IPS-20b (cell line): ENCODE measurements at regions not wholly inside any gene's neighbourhood (a gene's known extent, or its start where the extent isn't known, plus 50 kb on each side); places are given as distances from the start of the nearest gene placed in this dataset.
A peak's percentile ranks its signal among the peaks of the same experiment; 100 is the strongest.

Experiments
- H3K27ac ChIP-seq: one replicate; pipeline ENCODE4 v1.5.1; 2013; ENCODE audit warnings: low read length
- H3K27me3 ChIP-seq: 2 replicates; pipeline ENCODE4 v1.6.1; 2013; ENCODE audit warnings: mild to moderate bottlenecking, low read length, inconsistent platforms; ENCODE audit not compliant: insufficient read depth
- H3K36me3 ChIP-seq: 2 replicates; pipeline ENCODE4 v1.6.1; 2013; ENCODE audit warnings: low read depth, mild to moderate bottlenecking, inconsistent platforms, low read length, moderate library complexity; ENCODE audit not compliant: insufficient read depth
- H3K4me1 ChIP-seq: 2 replicates; pipeline ENCODE4 v1.6.1; 2013; ENCODE audit warnings: mild to moderate bottlenecking, control low read depth, inconsistent platforms, low read length, moderate library complexity; ENCODE audit not compliant: insufficient read depth
- H3K4me3 ChIP-seq: 2 replicates; pipeline ENCODE4 v1.5.1; 2013; ENCODE audit warnings: mild to moderate bottlenecking, low read length, inconsistent platforms
- H3K9ac ChIP-seq: 2 replicates; pipeline ENCODE4 v1.6.1; 2013; ENCODE audit warnings: low read depth, mild to moderate bottlenecking, inconsistent platforms, low read length, moderate library complexity
- H3K9me3 ChIP-seq: 2 replicates; pipeline ENCODE4 v1.6.1; 2013; ENCODE audit warnings: mild to moderate bottlenecking, low read depth, low read length, inconsistent platforms; ENCODE audit not compliant: insufficient read depth

DNA sequence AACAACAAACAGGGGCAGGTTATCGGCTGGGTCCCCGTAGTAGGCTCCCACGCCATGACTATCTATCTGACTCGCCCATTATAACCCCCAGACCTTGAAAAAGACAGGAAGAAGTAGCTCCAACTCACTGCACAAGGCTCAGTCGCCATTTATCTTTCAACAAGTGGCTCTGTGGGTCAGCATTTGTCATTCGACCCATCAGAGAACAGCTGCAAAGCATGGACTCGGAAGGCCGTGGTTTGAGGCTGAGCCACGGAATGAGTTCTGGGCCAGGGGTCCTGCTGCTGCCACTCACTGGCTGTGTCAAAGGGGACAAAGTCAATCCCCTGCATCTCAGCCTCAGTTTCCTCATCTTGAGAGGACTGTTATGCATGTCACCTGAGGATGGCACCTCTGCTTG, 131.0 kb downstream of the DMRTA2 start:
- Histone ChIP-seq H3K4me1 (no peaks in the 10 kb centered on the region), H3K36me3 (no peaks in the 10 kb centered on the region), H3K9me3 (no peaks in the 10 kb centered on the region), H3K4me3 (no peak overlapping the region), H3K27ac (no peak overlapping the region), H3K27me3 (no peaks in the 10 kb centered on the region), H3K9ac (no peak overlapping the region)

DNA sequence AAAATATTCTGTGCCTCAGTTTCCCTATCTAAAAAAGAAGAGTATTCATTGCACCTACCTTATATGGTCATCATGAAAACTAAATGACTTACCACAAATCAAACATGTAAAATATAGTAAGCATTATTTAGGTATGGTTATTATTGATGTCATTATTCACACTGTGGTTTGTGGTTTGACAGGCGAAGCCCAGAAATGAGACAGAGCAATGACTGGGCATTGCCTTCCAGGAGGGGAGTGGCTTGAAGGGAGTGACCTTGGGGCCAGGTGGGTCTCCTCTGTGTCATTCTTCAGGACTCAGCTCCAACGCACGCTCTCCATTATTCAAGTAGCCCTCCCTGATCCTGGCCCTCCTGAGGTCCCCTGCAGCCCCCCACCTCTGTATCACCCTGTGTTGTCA, 133.7 kb downstream of the DMRTA2 start:
- H3K9ac ChIP-seq: no peak overlapping the region
- H3K27me3 ChIP-seq: no peaks in the 10 kb centered on the region; the same call in 1 of the 2 replicates
- no peaks in the 10 kb centered on the region for H3K4me1 ChIP-seq
- H3K9me3 ChIP-seq: no peaks in the 10 kb centered on the region
- H3K36me3 ChIP-seq: no peaks in the 10 kb centered on the region
- no peak overlapping the region for H3K4me3 ChIP-seq
- H3K27ac ChIP-seq: no peak overlapping the region

DNA sequence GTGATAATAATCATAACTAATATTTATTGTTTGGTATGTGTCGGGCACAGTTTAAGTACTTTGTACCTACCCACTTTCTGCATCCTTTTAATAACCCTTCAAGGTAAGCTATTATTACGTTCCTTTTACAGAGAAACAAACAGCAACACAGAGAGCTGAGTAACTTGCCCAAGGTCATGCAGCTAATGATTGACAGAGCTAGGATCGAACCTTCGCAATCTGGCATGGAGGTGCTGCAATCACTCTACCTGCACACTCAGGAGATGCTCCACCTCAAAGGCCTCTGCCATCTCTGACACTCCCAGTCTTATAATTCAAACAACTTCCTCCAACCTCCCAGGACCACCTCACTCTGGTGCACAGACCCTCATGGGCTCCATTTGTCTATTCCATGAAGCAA, 137.2 kb downstream of the DMRTA2 start:
- no peaks in the 10 kb centered on the region for H3K36me3 ChIP-seq
- H3K4me1 ChIP-seq: no peaks in the 10 kb centered on the region

DNA sequence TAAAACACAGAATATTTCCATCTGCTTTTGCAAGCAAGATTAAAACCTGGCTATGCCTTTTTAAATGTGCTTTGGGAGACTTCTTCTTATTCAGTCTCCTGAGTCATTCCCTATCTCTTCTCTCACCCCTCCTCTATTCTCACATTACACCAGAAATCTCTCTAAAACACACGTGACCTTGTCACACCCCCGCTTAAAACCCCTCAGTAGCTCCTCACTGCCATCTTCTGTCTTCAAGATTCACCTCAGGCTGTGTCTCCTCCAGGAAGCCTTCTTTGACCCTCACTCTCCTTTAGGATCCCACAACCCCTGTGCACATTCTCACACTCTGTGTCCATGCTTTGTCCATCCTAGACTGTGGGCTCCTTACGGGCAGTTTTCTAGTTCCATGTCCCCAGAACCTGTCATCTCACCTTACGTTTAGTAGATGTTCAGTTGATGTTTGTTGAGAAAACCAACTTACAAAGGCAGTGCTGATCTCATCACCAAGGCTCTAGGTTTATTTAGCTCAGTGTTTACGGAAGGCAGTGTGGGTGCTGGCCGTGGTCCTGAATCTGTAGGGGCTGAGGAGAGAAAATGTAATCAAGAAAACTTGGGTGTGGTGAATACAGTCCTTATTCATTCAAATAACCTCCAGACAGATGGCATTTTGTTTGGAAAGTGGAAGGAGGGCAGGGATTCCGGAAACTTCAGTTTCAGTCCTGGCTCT, 143.5 kb downstream of the DMRTA2 start:
- H3K9me3 ChIP-seq: no peaks in the 10 kb centered on the region
- H3K27me3 ChIP-seq: no peaks in the 10 kb centered on the region; the same call in 1 of the 2 replicates
- no peak overlapping the region for H3K4me3 ChIP-seq
- no peaks in the 10 kb centered on the region for H3K36me3 ChIP-seq
- H3K27ac ChIP-seq: no peak overlapping the region
- H3K9ac ChIP-seq: no peak overlapping the region
- H3K4me1 ChIP-seq: peaks cover 15% of the 10 kb centered on the region; the same call in 1 of the 2 replicates

More for the DNA sequence above, 137.2 kb downstream of the DMRTA2 start:
- Histone ChIP-seq H3K27ac (no peak overlapping the region), H3K27me3 (no peaks in the 10 kb centered on the region; the same call in 1 of the 2 replicates), H3K9me3 (no peaks in the 10 kb centered on the region), H3K4me3 (no peak overlapping the region), H3K9ac (no peak overlapping the region)

DNA sequence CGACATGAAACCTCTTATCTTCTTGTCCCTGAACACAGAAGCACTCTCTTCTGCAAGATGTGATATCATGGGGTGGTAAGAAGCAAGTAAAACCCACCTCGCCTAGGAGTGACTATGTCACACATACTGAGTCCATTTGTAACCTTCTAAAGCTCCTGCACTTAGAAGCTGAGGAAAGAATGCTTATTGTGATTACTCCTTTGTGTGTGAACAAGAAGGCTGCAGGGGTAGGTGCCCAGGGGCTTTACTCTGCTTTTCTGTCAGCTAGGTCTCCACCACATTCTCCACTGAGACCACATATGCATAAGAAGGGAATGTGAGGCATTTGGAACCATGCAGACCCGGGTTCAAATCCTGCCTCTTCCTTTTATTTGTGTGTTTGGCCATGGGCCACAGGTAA, 144.3 kb downstream of the DMRTA2 start:
- H3K4me1 ChIP-seq: peaks cover 15% of the 10 kb centered on the region; the same call in 1 of the 2 replicates
- H3K36me3 ChIP-seq: no peaks in the 10 kb centered on the region
- no peak overlapping the region for H3K4me3 ChIP-seq
- no peaks in the 10 kb centered on the region for H3K9me3 ChIP-seq
- no peaks in the 10 kb centered on the region; the same call in 1 of the 2 replicates for H3K27me3 ChIP-seq
- H3K9ac ChIP-seq: no peak overlapping the region
- no peak overlapping the region for H3K27ac ChIP-seq

DNA sequence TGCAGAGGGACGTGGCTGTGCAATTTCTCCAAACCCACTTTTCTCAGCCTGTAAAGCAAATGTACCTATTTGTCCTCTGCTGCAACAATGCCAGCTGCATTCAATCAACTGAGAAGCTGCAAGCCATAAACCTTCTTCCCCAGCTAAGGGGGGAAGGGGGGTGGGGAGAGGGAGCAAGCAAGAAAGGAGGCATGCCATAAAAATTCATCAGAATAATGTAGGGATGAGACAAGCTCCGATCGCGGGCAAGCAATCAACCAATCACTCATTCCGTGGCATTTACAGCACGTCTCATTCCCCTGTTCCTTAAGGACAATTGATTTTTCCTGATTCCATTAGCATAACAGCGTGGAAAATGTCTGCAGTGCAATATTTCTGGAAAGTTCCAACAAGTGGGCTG, 144.8 kb downstream of the DMRTA2 start:
- H3K4me1 ChIP-seq: peaks cover 15% of the 10 kb centered on the region; the same call in 1 of the 2 replicates
- no peak overlapping the region for H3K9ac ChIP-seq
- no peaks in the 10 kb centered on the region for H3K9me3 ChIP-seq
- no peaks in the 10 kb centered on the region for H3K27me3 ChIP-seq
- H3K27ac ChIP-seq: no peak overlapping the region
- no peak overlapping the region for H3K4me3 ChIP-seq
- no peaks in the 10 kb centered on the region for H3K36me3 ChIP-seq

DNA sequence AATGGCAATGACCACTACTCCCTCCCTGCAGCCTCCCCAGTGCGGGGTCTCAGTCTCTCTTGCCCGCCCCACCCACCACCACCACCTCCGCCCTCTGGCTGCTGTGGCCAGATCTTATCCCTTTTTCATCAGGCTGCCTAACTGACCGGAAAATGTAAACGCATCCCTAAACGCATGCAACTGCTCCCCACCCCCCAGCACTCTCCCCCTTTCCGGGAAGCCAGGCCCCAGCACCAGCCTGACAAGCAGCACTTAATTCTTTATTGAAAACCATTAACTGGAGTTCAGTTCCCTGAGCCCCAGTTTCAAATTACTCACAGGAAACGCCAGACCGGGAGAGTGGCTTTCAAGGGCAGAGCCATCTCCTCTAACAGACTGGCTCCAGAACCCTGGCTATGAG, 147.7 kb downstream of the DMRTA2 start:
- Histone ChIP-seq H3K9me3 (no peaks in the 10 kb centered on the region), H3K4me1 (peaks cover 20% of the 10 kb centered on the region; the same call in 1 of the 2 replicates)

DNA sequence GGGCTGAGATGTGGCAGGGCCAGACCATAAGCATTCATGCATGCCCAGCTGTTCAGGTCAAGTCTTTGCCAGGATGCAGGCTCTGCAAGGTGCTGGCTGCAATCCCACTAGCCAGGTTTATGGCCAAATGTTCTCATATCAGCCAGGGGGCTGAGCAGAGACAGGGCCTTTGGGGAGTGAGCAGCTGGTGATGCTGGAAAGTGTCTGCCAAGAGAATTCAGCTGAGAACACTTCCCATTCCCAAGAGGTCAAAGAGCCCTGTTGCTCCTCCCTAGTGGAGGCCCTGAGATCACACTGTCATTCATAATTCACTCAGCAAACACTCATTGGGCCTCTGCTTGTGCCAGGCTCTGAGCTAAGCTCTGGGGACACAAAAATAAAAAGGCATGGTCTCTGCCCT, 150.3 kb downstream of the DMRTA2 start:
- H3K27me3 ChIP-seq: no peaks in the 10 kb centered on the region

More for the DNA sequence above, 147.7 kb downstream of the DMRTA2 start:
- no peaks in the 10 kb centered on the region for H3K36me3 ChIP-seq
- peak overlapping the region; percentile 7; the same call in 1 of the 2 replicates for H3K4me3 ChIP-seq
- no peaks in the 10 kb centered on the region for H3K27me3 ChIP-seq
- no peak overlapping the region for H3K27ac ChIP-seq
- H3K9ac ChIP-seq: no peak overlapping the region

DNA sequence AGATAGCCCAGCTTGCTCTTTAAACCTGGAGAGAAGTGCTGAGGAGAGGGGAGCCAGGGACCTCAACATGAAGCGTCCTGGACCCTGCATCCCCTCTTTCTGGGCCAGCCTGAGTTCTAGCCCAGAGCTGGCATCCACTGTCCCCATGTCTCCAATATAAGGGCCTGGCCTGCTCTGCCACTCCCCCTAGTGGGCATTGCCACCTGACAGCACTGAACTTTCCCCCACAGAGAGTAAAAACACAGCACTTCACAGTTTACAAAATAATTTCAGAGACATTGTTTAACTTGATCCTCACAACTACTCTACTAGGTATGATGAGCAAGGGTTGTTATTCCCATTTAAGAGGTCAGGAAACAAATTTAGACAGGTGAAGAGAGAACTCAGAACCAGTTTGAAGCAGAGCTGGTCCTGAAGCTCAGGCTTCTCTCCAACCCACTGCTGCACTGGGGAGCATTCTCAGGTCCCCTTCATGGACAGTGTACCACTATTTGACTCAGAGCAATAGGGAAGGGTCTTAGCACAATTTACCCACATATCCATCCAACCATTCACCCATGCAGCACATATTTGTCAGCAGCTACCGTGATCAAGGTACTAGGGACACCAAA, 151.2 kb downstream of the DMRTA2 start:
- Histone ChIP-seq H3K9ac (no peak overlapping the region), H3K27me3 (no peaks in the 10 kb centered on the region; the same call in 1 of the 2 replicates), H3K27ac (no peak overlapping the region), H3K9me3 (no peaks in the 10 kb centered on the region), H3K36me3 (no peaks in the 10 kb centered on the region), H3K4me3 (no peak overlapping the region), H3K4me1 (peaks cover 11% of the 10 kb centered on the region; the same call in 1 of the 2 replicates)

More for the DNA sequence above, 150.3 kb downstream of the DMRTA2 start:
- Histone ChIP-seq H3K4me3 (no peak overlapping the region), H3K9me3 (no peaks in the 10 kb centered on the region), H3K36me3 (no peaks in the 10 kb centered on the region), H3K9ac (no peak overlapping the region), H3K4me1 (peaks cover 15% of the 10 kb centered on the region; the same call in 1 of the 2 replicates), H3K27ac (no peak overlapping the region)

DNA sequence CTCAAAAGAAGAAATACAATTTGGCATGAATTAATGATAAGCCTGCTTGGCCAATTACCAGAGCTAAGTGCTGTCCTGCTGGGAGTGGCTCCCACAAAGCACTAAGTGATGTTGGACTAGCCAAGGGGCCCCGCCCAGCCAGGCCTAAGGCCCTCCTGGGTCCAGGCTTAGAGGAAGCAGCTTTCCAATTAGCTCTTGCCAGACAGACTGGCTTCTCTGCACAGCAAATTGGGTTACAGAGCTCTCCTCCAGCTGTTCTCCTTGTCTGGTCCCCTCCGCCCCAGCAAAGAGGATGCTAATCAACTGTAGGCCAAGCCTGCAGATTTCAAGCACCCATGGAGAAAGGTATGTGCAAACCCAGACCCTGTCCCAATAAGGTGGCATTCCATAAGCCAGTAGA, 151.9 kb downstream of the DMRTA2 start:
- Histone ChIP-seq H3K9ac (no peak overlapping the region), H3K27ac (no peak overlapping the region), H3K4me3 (no peak overlapping the region), H3K9me3 (no peaks in the 10 kb centered on the region), H3K4me1 (peaks cover 11% of the 10 kb centered on the region; the same call in 1 of the 2 replicates), H3K36me3 (no peaks in the 10 kb centered on the region), H3K27me3 (no peaks in the 10 kb centered on the region; the same call in 1 of the 2 replicates)

DNA sequence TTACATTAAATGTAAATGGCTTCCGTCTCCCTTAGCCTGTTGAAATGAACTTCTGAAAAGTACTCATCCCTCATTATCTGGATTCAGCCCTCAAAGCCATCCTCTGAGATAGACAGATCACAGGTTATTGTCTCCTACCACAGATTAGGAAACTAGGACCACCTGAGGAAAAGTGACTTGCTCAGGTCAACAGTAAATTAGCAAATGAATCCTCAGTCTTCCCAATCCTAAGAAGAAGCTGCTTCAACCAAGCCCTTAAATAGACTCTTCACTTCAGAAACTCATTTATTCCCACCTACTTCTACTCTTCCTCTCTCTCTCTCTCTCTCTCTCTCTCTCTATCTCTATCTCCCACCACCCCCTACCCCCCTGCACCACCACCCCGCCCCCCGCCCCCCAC, 152.3 kb downstream of the DMRTA2 start:
- Histone ChIP-seq H3K27me3 (no peaks in the 10 kb centered on the region; the same call in 1 of the 2 replicates), H3K4me1 (peaks cover 8% of the 10 kb centered on the region; the same call in 1 of the 2 replicates), H3K27ac (no peak overlapping the region), H3K4me3 (no peak overlapping the region), H3K36me3 (no peaks in the 10 kb centered on the region), H3K9ac (no peak overlapping the region), H3K9me3 (no peaks in the 10 kb centered on the region)

DNA sequence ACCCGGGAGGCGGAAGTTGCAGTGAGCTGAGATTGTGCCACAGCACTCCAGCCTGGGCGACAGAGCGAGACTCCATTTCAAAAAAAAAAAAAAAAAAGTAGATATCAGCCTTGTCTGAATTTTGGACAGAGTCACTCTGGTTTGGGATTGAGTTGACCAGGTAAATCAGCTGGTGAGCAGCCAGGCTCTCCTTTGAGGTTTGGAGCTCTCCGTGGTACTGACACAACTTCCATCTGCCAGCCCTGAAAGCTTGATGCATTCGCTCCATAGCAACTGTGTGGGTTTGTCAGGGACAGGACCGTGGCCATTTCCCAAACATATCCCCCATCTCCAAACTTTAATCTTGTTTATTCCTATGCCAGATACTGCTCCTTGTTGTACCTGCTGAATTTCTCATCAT, 155.2 kb downstream of the DMRTA2 start:
- Histone ChIP-seq H3K27me3 (no peaks in the 10 kb centered on the region; the same call in 1 of the 2 replicates), H3K36me3 (no peaks in the 10 kb centered on the region), H3K9ac (no peak overlapping the region), H3K27ac (no peak overlapping the region), H3K9me3 (no peaks in the 10 kb centered on the region), H3K4me1 (peaks cover 5% of the 10 kb centered on the region; the same call in 1 of the 2 replicates), H3K4me3 (no peak overlapping the region)
